SU-DHL-6 (cell line): ENCODE measurements at regions not wholly inside any gene's neighbourhood (a gene's known extent, or its start where the extent isn't known, plus 50 kb on each side); places are given as distances from the start of the nearest gene placed in this dataset.
"Not testable (repeated sequence)": the region's sequence is repeated elsewhere in the genome, so short reads cannot be mapped to it uniquely, and the experiment has no call there.

ENCODE experiments used
- H2AFZ ChIP-seq: fragments of 200-600 bp; sonication (generic); 2 replicates; pipeline ENCODE4 v1.6.1; 2014; ENCODE audit warnings: low read depth, mild to moderate bottlenecking, moderate library complexity, mixed read lengths, antibody characterized with exemption, low read length; ENCODE audit not compliant: severe bottlenecking
- H3F3A ChIP-seq: fragments of 200-600 bp; shearing (Covaris generic); 2 replicates; pipeline ENCODE4 v1.6.0; 2016; ENCODE audit warnings: antibody characterized with exemption, mild to moderate bottlenecking; ENCODE audit not compliant: insufficient read depth
- H3K27ac ChIP-seq: fragments of 200-600 bp; sonication (generic); 2 replicates; pipeline ENCODE4 v1.5.1; 2016; ENCODE audit warnings: low read depth, mild to moderate bottlenecking, low read length, moderate library complexity, mixed read lengths
- H3K27me3 ChIP-seq: fragments of 200-600 bp; sonication (generic), shearing (Covaris generic); 2 replicates; pipeline ENCODE4 v1.6.0; 2014; ENCODE audit warnings: mild to moderate bottlenecking, low read length
- H3K36me3 ChIP-seq: fragments of 200-600 bp; sonication (generic); 2 replicates; pipeline ENCODE4 v1.6.1; 2014; ENCODE audit warnings: mild to moderate bottlenecking, low read length, mixed read lengths
- H3K4me2 ChIP-seq: fragments of 300-600, 200-600 bp; shearing (Covaris generic), sonication (generic); 2 replicates; pipeline ENCODE4 v1.6.0; 2014; ENCODE audit warnings: low read length, low read depth, mild to moderate bottlenecking; ENCODE audit not compliant: poor library complexity, severe bottlenecking
- H3K4me3 ChIP-seq: fragments of 200-600 bp; sonication (generic); 2 replicates; pipeline ENCODE4 v1.5.1; 2014; ENCODE audit warnings: antibody characterized with exemption, low read length, mild to moderate bottlenecking, mixed read lengths; ENCODE audit not compliant: insufficient read depth, poor library complexity, severe bottlenecking
- H3K79me2 ChIP-seq: fragments of 200-600 bp; sonication (generic); 2 replicates; pipeline ENCODE4 v1.6.1; 2014; ENCODE audit warnings: mild to moderate bottlenecking, low read length, moderate library complexity; ENCODE audit not compliant: insufficient read depth
- H3K9ac ChIP-seq: fragments of 200-600 bp; sonication (generic); 2 replicates; pipeline ENCODE4 v1.7.0; 2014; ENCODE audit warnings: mild to moderate bottlenecking, low read length
- H3K9me2 ChIP-seq: fragments of 200-600 bp; sonication (generic); replicated peaks from 2 replicates; pipeline ENCODE4 v1.6.1; 2014; ENCODE audit warnings: low read length; ENCODE audit not compliant: insufficient read depth
- H3K9me3 ChIP-seq: fragments of 200-600 bp; sonication (generic); 2 replicates; pipeline ENCODE4 v1.6.1; 2014; ENCODE audit warnings: low read length, mixed read lengths; ENCODE audit not compliant: insufficient read depth
- H4K20me1 ChIP-seq: fragments of 200-600 bp; sonication (generic); 2 replicates; pipeline ENCODE4 v1.6.1; 2014; ENCODE audit warnings: low read depth, mild to moderate bottlenecking, antibody characterized with exemption, low read length, moderate library complexity, mixed read lengths
- EZH2phosphoT487 ChIP-seq: fragments of 200-600 bp; sonication (generic), shearing (Covaris generic); conservative IDR thresholded peaks from 2 replicates; pipeline ENCODE4 v1.6.1; 2018; ENCODE audit warnings: mild to moderate bottlenecking, antibody characterized with exemption, low read length, moderate library complexity, mixed read lengths
- TF ChIP-seq, protein P1 (sequence below): fragments of 200-600 bp; sonication (generic); IDR thresholded peaks from one replicate; pipeline ENCODE4 v1.5.1; 2017; ENCODE audit warnings: antibody characterized with exemption, mild to moderate bottlenecking, low read length, moderate library complexity; ENCODE audit not compliant: insufficient read depth, poor library complexity, severe bottlenecking

DNA sequence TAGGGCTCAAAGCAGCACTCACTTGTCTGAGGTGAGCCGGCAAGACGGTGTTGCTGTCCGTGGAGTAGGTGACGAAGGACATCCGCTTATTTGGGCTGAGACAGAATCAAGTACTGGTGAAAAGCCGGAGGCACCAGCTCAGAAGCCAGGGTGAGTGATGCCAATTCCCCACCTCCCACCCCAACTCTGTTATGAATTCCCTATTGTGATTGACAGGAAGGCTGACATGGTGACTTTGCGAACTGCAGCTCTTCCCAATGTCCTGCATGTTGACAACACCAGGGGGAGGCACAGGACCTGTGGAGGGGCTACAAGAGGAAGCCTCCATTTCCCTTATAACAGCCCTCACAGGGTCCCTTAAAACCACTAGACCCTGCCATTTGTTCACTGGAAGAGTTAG lies 52.3 kb upstream of the MSMB start:
- Histone ChIP-seq H3K4me2 (no peak overlapping the region), H3F3A (no peaks in the 10 kb centered on the region), H3K9me2 (no peaks in the 10 kb centered on the region), H3K9me3 (no peaks in the 10 kb centered on the region), H3K4me3 (no peak overlapping the region), H3K9ac (no peak overlapping the region), H2AFZ (no peak overlapping the region), H4K20me1 (no peaks in the 10 kb centered on the region), H3K27me3 (no peaks in the 10 kb centered on the region), H3K27ac (no peak overlapping the region), H3K36me3 (no peaks in the 10 kb centered on the region), H3K79me2 (no peaks in the 10 kb centered on the region)
- TF ChIP-seq, protein P1, sequence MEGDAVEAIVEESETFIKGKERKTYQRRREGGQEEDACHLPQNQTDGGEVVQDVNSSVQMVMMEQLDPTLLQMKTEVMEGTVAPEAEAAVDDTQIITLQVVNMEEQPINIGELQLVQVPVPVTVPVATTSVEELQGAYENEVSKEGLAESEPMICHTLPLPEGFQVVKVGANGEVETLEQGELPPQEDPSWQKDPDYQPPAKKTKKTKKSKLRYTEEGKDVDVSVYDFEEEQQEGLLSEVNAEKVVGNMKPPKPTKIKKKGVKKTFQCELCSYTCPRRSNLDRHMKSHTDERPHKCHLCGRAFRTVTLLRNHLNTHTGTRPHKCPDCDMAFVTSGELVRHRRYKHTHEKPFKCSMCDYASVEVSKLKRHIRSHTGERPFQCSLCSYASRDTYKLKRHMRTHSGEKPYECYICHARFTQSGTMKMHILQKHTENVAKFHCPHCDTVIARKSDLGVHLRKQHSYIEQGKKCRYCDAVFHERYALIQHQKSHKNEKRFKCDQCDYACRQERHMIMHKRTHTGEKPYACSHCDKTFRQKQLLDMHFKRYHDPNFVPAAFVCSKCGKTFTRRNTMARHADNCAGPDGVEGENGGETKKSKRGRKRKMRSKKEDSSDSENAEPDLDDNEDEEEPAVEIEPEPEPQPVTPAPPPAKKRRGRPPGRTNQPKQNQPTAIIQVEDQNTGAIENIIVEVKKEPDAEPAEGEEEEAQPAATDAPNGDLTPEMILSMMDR, result no peak
- no peak for TF ChIP-seq EZH2phosphoT487

- not testable (repeated sequence) for H4K20me1 ChIP-seq, H3K9me3 ChIP-seq, H3K79me2 ChIP-seq, H2AFZ ChIP-seq, H3K4me2 ChIP-seq, H3K27me3 ChIP-seq, H3K9ac ChIP-seq, H3F3A ChIP-seq, H3K4me3 ChIP-seq, H3K9me2 ChIP-seq, H3K36me3 ChIP-seq, H3K27ac ChIP-seq
Measured at GRCh38 chr10:46098925-46099324, 52.9 kb upstream of the MSMB start.

GRCh38 chr10:46104071-46104585 lies 58.1 kb upstream of the MSMB start:
- H3K36me3 ChIP-seq, result no peaks in the 10 kb centered on the region
- H3F3A ChIP-seq, result no peaks in the 10 kb centered on the region
- no peaks in the 10 kb centered on the region for H3K27me3 ChIP-seq
- H4K20me1 ChIP-seq, result no peaks in the 10 kb centered on the region
- H3K9me3 ChIP-seq, result no peaks in the 10 kb centered on the region
- TF ChIP-seq EZH2phosphoT487, result no peak
- TF ChIP-seq, protein P1, result no peak
- H3K79me2 ChIP-seq, result no peaks in the 10 kb centered on the region
- H3K9me2 ChIP-seq, result no peaks in the 10 kb centered on the region
- H3K9ac ChIP-seq, result no peak overlapping the region
- no peak overlapping the region for H3K4me2 ChIP-seq
- no peak overlapping the region for H3K4me3 ChIP-seq
- no peak overlapping the region for H2AFZ ChIP-seq
- H3K27ac ChIP-seq, result no peak overlapping the region

- H2AFZ ChIP-seq, H3K4me3 ChIP-seq, H3K4me2 ChIP-seq, H3K9me2 ChIP-seq, H3K27ac ChIP-seq, H3K9ac ChIP-seq, H4K20me1 ChIP-seq, H3K36me3 ChIP-seq, H3K9me3 ChIP-seq, H3K27me3 ChIP-seq, H3K79me2 ChIP-seq, H3F3A ChIP-seq: not testable (repeated sequence)
Measured at GRCh38 chr10:46105416-46105815, 59.3 kb upstream of the MSMB start.

- not testable (repeated sequence) for H3K9me2 ChIP-seq, H3K27me3 ChIP-seq, H3K27ac ChIP-seq, H2AFZ ChIP-seq, H4K20me1 ChIP-seq, H3K79me2 ChIP-seq, H3K36me3 ChIP-seq, H3K9ac ChIP-seq, H3K9me3 ChIP-seq, H3F3A ChIP-seq
- peak overlapping the region; percentile 14 for H3K4me3 ChIP-seq
- H3K4me2 ChIP-seq, result peak overlapping the region; percentile 37
Measured at GRCh38 chr10:46105856-46106409, 59.9 kb upstream of the MSMB start.
